ENCODE measurements at regions not wholly inside any gene's neighbourhood (a gene's known extent, or its start where the extent isn't known, plus 50 kb on each side); places are given as distances from the start of the nearest gene placed in this dataset.

DNA sequence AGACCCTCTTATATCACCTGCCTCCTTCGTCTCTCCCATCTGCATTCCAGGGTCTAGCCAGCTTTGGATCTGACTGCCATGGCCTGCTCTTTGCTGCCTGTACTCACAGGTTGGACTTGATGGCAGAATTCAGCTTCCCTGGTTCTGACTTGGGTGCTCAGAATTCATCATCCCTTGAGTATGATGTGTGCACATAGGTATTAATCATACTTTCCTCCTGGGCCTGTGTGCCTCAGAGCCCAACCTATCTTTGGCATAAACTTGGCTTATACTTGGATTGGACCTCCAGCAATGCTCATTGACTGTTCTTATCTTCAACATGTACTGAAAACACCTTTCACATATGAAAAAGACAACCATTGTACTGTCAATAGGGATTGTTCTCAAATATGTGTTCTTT is 70.7 kb upstream of the LMNTD1 start:
- Mint-ChIP-seq H3K27ac (no peak overlapping the region), H3K36me3 (no peaks in the 10 kb centered on the region), H3K4me3 (no peak overlapping the region), H3K9me3 (peaks cover 5% of the 10 kb centered on the region), H3K27me3 (ENCODE audit: low read depth) (no peaks in the 10 kb centered on the region), H3K4me1 (no peaks in the 10 kb centered on the region)
- peak; percentile 43; the same call in 1 of the 2 replicates for TF ChIP-seq ZNF121 (CRISPR knock-in tag; IDR thresholded peaks at IDR 0.05)
- no peak for TF ChIP-seq JAZF1 (CRISPR knock-in tag; IDR thresholded peaks at IDR 0.05)
- no peak for TF ChIP-seq ZNF263 (CRISPR knock-in tag; IDR thresholded peaks at IDR 0.05; ENCODE audit: low read depth)
- POLR2A ChIA-PET: no interaction called here
- CTCF ChIA-PET: no interaction called here
- ATAC-seq (no peak), DNase-seq (ENCODE audit: low spot score) (no peak)

DNA sequence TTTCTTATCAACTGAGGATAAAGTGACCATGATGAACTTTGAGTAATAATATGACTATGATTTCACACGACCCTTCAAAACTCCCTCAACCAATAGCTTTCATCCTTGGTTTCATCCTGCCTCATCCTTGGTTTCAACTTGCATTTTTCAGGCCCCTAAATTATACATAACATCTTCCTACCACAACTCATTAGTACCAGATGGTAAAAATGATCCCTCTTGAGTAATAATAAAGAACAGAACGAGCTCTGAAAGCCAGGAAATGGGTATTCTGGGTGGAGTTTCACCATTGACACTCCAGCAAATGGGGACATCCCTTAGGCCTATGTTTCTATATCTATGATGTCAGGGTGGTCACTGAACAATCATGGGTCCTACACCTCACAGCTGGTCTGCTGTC is 72.1 kb upstream of the LMNTD1 start:
- POLR2A ChIA-PET: no interaction called here
- H3K27me3 Mint-ChIP-seq (ENCODE audit: low read depth): no peaks in the 10 kb centered on the region
- CTCF ChIA-PET: no interaction called here
- TF ChIP-seq, protein P1, sequence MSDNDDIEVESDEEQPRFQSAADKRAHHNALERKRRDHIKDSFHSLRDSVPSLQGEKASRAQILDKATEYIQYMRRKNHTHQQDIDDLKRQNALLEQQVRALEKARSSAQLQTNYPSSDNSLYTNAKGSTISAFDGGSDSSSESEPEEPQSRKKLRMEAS (CRISPR knock-in tag; IDR thresholded peaks at IDR 0.05): no peak
- TF ChIP-seq SMAD4 (CRISPR knock-in tag; IDR thresholded peaks at IDR 0.05) (no peak), NR2C2 (CRISPR knock-in tag; IDR thresholded peaks at IDR 0.05) (no peak), ZNF232 (CRISPR knock-in tag; IDR thresholded peaks at IDR 0.05) (no peak), GRHL2 (CRISPR knock-in tag; IDR thresholded peaks at IDR 0.05; ENCODE audit: insufficient replicate concordance, severe bottlenecking) (no peak)
- TF ChIP-seq, protein P2, sequence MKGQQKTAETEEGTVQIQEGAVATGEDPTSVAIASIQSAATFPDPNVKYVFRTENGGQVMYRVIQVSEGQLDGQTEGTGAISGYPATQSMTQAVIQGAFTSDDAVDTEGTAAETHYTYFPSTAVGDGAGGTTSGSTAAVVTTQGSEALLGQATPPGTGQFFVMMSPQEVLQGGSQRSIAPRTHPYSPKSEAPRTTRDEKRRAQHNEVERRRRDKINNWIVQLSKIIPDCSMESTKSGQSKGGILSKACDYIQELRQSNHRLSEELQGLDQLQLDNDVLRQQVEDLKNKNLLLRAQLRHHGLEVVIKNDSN (CRISPR knock-in tag; IDR thresholded peaks at IDR 0.05): no peak
- TF ChIP-seq, protein P3, sequence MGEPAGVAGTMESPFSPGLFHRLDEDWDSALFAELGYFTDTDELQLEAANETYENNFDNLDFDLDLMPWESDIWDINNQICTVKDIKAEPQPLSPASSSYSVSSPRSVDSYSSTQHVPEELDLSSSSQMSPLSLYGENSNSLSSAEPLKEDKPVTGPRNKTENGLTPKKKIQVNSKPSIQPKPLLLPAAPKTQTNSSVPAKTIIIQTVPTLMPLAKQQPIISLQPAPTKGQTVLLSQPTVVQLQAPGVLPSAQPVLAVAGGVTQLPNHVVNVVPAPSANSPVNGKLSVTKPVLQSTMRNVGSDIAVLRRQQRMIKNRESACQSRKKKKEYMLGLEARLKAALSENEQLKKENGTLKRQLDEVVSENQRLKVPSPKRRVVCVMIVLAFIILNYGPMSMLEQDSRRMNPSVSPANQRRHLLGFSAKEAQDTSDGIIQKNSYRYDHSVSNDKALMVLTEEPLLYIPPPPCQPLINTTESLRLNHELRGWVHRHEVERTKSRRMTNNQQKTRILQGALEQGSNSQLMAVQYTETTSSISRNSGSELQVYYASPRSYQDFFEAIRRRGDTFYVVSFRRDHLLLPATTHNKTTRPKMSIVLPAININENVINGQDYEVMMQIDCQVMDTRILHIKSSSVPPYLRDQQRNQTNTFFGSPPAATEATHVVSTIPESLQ (CRISPR knock-in tag; IDR thresholded peaks at IDR 0.05): no peak
- no peaks in the 10 kb centered on the region for H3K4me1 Mint-ChIP-seq
- H3K9me3 Mint-ChIP-seq: peaks cover 11% of the 10 kb centered on the region
- H3K4me3 Mint-ChIP-seq: no peak overlapping the region
- no peak overlapping the region for H3K27ac Mint-ChIP-seq
- DNase-seq (ENCODE audit: low spot score) (no peak), ATAC-seq (no peak)
- no peaks in the 10 kb centered on the region for H3K36me3 Mint-ChIP-seq

DNA sequence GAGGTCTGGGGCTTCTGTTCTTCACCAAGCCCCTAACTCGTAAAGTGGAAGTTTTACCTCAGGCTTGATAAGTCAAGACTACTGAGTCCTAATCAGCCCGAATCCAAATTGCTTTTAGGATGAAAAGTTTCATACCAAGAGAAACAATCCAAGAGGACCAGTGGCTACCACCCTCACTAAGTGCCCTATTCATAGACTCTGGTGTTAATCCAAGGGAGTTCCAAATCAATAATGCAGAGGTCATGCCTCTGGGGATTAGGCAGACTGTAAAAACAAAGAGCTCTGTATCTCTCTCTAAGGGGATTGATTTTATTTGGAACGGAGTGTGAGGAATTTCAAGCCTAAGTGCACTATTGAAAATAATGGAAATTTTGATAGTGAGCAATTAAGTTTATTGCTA is 76.3 kb upstream of the LMNTD1 start:
- ChIA-PET POLR2A (no interaction called here), CTCF (no interaction called here)
- no peaks in the 10 kb centered on the region for H3K36me3 Mint-ChIP-seq
- TF ChIP-seq TP53 (CRISPR knock-in tag; IDR thresholded peaks at IDR 0.05) (no peak), ZNF219 (CRISPR knock-in tag; IDR thresholded peaks at IDR 0.05; ENCODE audit: borderline replicate concordance) (no peak), RELA (CRISPR knock-in tag; IDR thresholded peaks at IDR 0.05; ENCODE audit: borderline replicate concordance) (no peak), JAZF1 (CRISPR knock-in tag; IDR thresholded peaks at IDR 0.05) (no peak), ZNF671 (CRISPR knock-in tag; IDR thresholded peaks at IDR 0.05) (no peak), SMAD4 (CRISPR knock-in tag; IDR thresholded peaks at IDR 0.05) (no peak), OVOL2 (CRISPR knock-in tag; IDR thresholded peaks at IDR 0.05; ENCODE audit: borderline replicate concordance) (no peak), ZBTB21 (CRISPR knock-in tag; IDR thresholded peaks at IDR 0.05; ENCODE audit: borderline replicate concordance) (no peak), JUN (CRISPR knock-in tag; IDR thresholded peaks at IDR 0.05) (no peak), CBFB (CRISPR knock-in tag; IDR thresholded peaks at IDR 0.05; ENCODE audit: low read depth) (no peak), ZNF121 (CRISPR knock-in tag; IDR thresholded peaks at IDR 0.05) (no peak), NFYB (CRISPR knock-in tag; conservative IDR thresholded peaks at IDR 0.05; ENCODE audit: low read depth) (no peak), GABPB1 (CRISPR knock-in tag; IDR thresholded peaks at IDR 0.05) (no peak), TEAD1 (CRISPR knock-in tag; IDR thresholded peaks at IDR 0.05) (no peak), SOX15 (CRISPR knock-in tag; IDR thresholded peaks at IDR 0.05) (no peak)
- TF ChIP-seq, protein P4, sequence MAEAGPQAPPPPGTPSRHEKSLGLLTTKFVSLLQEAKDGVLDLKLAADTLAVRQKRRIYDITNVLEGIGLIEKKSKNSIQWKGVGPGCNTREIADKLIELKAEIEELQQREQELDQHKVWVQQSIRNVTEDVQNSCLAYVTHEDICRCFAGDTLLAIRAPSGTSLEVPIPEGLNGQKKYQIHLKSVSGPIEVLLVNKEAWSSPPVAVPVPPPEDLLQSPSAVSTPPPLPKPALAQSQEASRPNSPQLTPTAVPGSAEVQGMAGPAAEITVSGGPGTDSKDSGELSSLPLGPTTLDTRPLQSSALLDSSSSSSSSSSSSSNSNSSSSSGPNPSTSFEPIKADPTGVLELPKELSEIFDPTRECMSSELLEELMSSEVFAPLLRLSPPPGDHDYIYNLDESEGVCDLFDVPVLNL (CRISPR knock-in tag; IDR thresholded peaks at IDR 0.05; ENCODE audit: borderline replicate concordance, low read depth): no peak
- TF ChIP-seq, protein P3 (CRISPR knock-in tag; IDR thresholded peaks at IDR 0.05): no peak
- TF ChIP-seq, protein P5, sequence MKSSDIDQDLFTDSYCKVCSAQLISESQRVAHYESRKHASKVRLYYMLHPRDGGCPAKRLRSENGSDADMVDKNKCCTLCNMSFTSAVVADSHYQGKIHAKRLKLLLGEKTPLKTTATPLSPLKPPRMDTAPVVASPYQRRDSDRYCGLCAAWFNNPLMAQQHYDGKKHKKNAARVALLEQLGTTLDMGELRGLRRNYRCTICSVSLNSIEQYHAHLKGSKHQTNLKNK (CRISPR knock-in tag; IDR thresholded peaks at IDR 0.05): no peak
- TF ChIP-seq, protein P6, sequence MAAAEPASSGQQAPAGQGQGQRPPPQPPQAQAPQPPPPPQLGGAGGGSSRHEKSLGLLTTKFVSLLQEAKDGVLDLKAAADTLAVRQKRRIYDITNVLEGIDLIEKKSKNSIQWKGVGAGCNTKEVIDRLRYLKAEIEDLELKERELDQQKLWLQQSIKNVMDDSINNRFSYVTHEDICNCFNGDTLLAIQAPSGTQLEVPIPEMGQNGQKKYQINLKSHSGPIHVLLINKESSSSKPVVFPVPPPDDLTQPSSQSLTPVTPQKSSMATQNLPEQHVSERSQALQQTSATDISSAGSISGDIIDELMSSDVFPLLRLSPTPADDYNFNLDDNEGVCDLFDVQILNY (CRISPR knock-in tag; IDR thresholded peaks at IDR 0.05): no peak
- H3K27ac Mint-ChIP-seq: no peak overlapping the region
- H3K9me3 Mint-ChIP-seq: peaks cover 11% of the 10 kb centered on the region
- peaks cover 3% of the 10 kb centered on the region; the same call in 1 of the 2 replicates for H3K4me1 Mint-ChIP-seq
- ATAC-seq: no peak
- no peak for DNase-seq (ENCODE audit: low spot score)
- H3K27me3 Mint-ChIP-seq (ENCODE audit: low read depth): no peaks in the 10 kb centered on the region
- H3K4me3 Mint-ChIP-seq: no peak overlapping the region
